ENCODE measurements at regions not wholly inside any gene's neighbourhood (a gene's known extent, or its start where the extent isn't known, plus 50 kb on each side); places are given as distances from the start of the nearest gene placed in this dataset.

DNA sequence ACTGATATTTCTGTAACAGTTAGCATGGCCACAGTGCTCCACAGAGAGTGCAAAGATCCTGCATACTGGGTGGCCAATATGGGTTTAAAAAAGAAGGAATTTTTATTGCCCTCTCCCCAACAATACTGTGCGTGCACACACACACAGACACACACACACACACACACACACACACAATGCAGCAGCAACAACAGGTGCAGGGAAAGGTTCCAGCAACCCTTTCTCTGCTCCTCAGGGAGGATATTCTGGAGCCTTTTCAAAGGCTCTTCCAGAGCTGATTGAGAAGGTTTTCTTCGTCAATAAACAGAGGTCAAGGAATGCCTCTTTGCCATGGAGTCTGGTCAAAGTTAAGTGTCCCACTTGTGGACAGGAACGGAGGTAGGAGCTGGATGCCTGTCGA, 84.8 kb upstream of the ZFP42 start:
- TF ChIP-seq, protein P1, sequence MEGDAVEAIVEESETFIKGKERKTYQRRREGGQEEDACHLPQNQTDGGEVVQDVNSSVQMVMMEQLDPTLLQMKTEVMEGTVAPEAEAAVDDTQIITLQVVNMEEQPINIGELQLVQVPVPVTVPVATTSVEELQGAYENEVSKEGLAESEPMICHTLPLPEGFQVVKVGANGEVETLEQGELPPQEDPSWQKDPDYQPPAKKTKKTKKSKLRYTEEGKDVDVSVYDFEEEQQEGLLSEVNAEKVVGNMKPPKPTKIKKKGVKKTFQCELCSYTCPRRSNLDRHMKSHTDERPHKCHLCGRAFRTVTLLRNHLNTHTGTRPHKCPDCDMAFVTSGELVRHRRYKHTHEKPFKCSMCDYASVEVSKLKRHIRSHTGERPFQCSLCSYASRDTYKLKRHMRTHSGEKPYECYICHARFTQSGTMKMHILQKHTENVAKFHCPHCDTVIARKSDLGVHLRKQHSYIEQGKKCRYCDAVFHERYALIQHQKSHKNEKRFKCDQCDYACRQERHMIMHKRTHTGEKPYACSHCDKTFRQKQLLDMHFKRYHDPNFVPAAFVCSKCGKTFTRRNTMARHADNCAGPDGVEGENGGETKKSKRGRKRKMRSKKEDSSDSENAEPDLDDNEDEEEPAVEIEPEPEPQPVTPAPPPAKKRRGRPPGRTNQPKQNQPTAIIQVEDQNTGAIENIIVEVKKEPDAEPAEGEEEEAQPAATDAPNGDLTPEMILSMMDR (IDR thresholded peaks at IDR 0.05) = no peak
- TF ChIP-seq POLR2A (IDR thresholded peaks at IDR 0.05) = no peak

Measured in body of pancreas (tissue), 4 donors.